ENCODE measurements at regions not wholly inside any gene's neighbourhood (a gene's known extent, or its start where the extent isn't known, plus 50 kb on each side); places are given as distances from the start of the nearest gene placed in this dataset.

- no peak for TF ChIP-seq CTCF (IDR thresholded peaks at IDR 0.05)
- TF ChIP-seq POLR2A (IDR thresholded peaks at IDR 0.05) = no peak
Observed at GRCh38 chr2:122168799-122169198, 413.3 kb downstream of the TSN start.

All from body of pancreas (tissue), 4 donors.